K562 (cell line): ENCODE measurements at regions not wholly inside any gene's neighbourhood (a gene's known extent, or its start where the extent isn't known, plus 50 kb on each side); places are given as distances from the start of the nearest gene placed in this dataset.

Experiments
- ATAC-seq: fragments of 200-7000 bp; cut with Tn5 transposase; 3 replicates; pipeline ENCODE4 v1.9.1; 2020; ENCODE audit warnings: moderate library complexity
- BruUV-seq: library from RNA; stranded (reverse); fragments of 400-500 nt; replicated peaks from 2 replicates; lab custom pipeline; 2021; lab: Mats Ljungman, UMichigan
- CTCF ChIA-PET: fragments of 300-600 bp; formaldehyde crosslinking; extraction: SDS; loops from one replicate; lab custom pipeline; 2021; ENCODE audit warnings: low intra/inter-chr PET ratio; lab: Yijun Ruan, JAX
- POLR2A ChIA-PET: fragments of 300-600, 350-650 bp; sonication (Branson Sonifier 250); formaldehyde crosslinking; extraction: SDS; loops from one replicate; lab custom pipeline; 2021; ENCODE audit warnings: antibody characterized with exemption, inconsistent platforms; lab: Yijun Ruan, JAX
- DNase-seq, 4 experiments: peaks; one replicate each; pipeline versions ENCODE4 v3.0.0 to v3.0.0-alpha.2; 2011 to 2018; ENCODE audit warnings: low spot score in 3 of 4, mixed read lengths in 3 of 4; ENCODE audit errors: extremely low read depth in 1 of 4
- FAIRE-seq: peaks from 2 replicates; lab custom pipeline; 2011; peaks lifted over from hg19 to GRCh38; lab: Jason Lieb, UNC
- H2AFZ ChIP-seq: 2 replicates; pipeline ENCODE4 v1.6.0; 2011; ENCODE audit warnings: low read depth, low read length, control low read depth, inconsistent platforms
- H3K27ac ChIP-seq: fragments of 200-600 bp; 3 replicates; pipeline ENCODE4 v1.8.0; 2011; ENCODE audit warnings: low read depth, mild to moderate bottlenecking, control low read depth, inconsistent platforms, low read length, moderate library complexity, mixed read lengths; ENCODE audit errors: extremely low read depth
- H3K27me3 ChIP-seq, 2 experiments: fragments of 300-600 bp in 1 of 2; 2 replicates in 1 of 2; 3 replicates in 1 of 2; pipeline versions ENCODE4 v1.6.0 to v1.8.0; 2011; ENCODE audit warnings: inconsistent platforms in 2 of 2, low read length in 2 of 2, mild to moderate bottlenecking in 1 of 2, mixed read lengths in 1 of 2, moderate library complexity in 1 of 2; ENCODE audit not compliant: control insufficient read depth in 2 of 2, insufficient read depth in 2 of 2
- H3K36me3 ChIP-seq: fragments of 300-600 bp; 3 replicates; pipeline ENCODE4 v1.8.0; 2011; ENCODE audit warnings: mild to moderate bottlenecking, low read length, inconsistent platforms; ENCODE audit not compliant: control insufficient read depth, insufficient read depth
- H3K4me1 ChIP-seq, 2 experiments: fragments of 200-600 bp in 1 of 2; replicated peaks in 1 of 2; 2 replicates in 1 of 2; 3 replicates in 1 of 2; pipeline versions ENCODE4 v1.5.1 to v1.8.0; 2011; ENCODE audit warnings: inconsistent platforms in 2 of 2, low read length in 2 of 2, mild to moderate bottlenecking in 1 of 2, mixed read lengths in 1 of 2, moderate library complexity in 1 of 2; ENCODE audit not compliant: control insufficient read depth in 2 of 2, insufficient read depth in 2 of 2
- H3K4me2 ChIP-seq: 2 replicates; pipeline ENCODE4 v1.6.1; 2011; ENCODE audit warnings: low read length, control low read depth, inconsistent platforms, mixed read lengths; ENCODE audit not compliant: insufficient read depth
- H3K4me3 ChIP-seq: fragments of 200-600 bp; sonication (generic), shearing (Covaris generic); 2 replicates; pipeline ENCODE4 v1.5.1; 2016; ENCODE audit warnings: control low read depth, inconsistent platforms
- H3K79me2 ChIP-seq: fragments of 200-600 bp; 3 replicates; pipeline ENCODE4 v1.8.0; 2011; ENCODE audit warnings: low read length, inconsistent platforms; ENCODE audit not compliant: control insufficient read depth, insufficient read depth
- H3K9ac ChIP-seq, 2 experiments: 2 replicates each; pipeline versions ENCODE4 v1.6.0 to v1.6.1; 2011; ENCODE audit warnings: low read depth in 2 of 2, low read length in 2 of 2, control low read depth in 1 of 2, inconsistent platforms in 1 of 2, mild to moderate bottlenecking in 1 of 2, mixed read lengths in 1 of 2; ENCODE audit not compliant: insufficient read depth in 1 of 2
- H3K9me1 ChIP-seq: one replicate; pipeline ENCODE4 v1.6.0; 2011; ENCODE audit warnings: inconsistent platforms, mild to moderate bottlenecking, low read length, moderate library complexity; ENCODE audit not compliant: control insufficient read depth, insufficient read depth
- H3K9me3 ChIP-seq: replicated peaks from 2 replicates; pipeline ENCODE4 v1.5.1; 2011; ENCODE audit warnings: low read depth, low read length, inconsistent platforms; ENCODE audit not compliant: control insufficient read depth, insufficient read depth
- H4K20me1 ChIP-seq: replicated peaks from 2 replicates; pipeline ENCODE4 v1.6.1; 2011; ENCODE audit warnings: low read length, inconsistent platforms, mixed read lengths; ENCODE audit not compliant: control insufficient read depth, insufficient read depth
- BACH1 ChIP-seq: fragments of 200-800 bp; sonication (Bioruptor generic); IDR thresholded peaks from 2 replicates; pipeline ENCODE4 v1.6.1; 2016; ENCODE audit warnings: missing genetic modification characterization, missing compliant biosample characterization
- BRD9 ChIP-seq: fragments of 450-650 bp; IDR thresholded peaks from 2 replicates; pipeline ENCODE4 v1.6.1; 2018; ENCODE audit warnings: low read depth; ENCODE audit not compliant: partially characterized antibody
- CBX3 ChIP-seq, 2 experiments: IDR thresholded peaks; 1 replicate in 1 of 2; 2 replicates in 1 of 2; pipeline ENCODE4 v1.6.1; 2012; ENCODE audit warnings: inconsistent platforms in 2 of 2, low read length in 2 of 2, borderline replicate concordance in 1 of 2, control low read depth in 1 of 2
- DACH1 ChIP-seq: fragments of 450-650 bp; IDR thresholded peaks from 2 replicates; pipeline ENCODE4 v1.6.1; 2018; ENCODE audit not compliant: partially characterized antibody
- ELF4 ChIP-seq: fragments of 450-650 bp; formaldehyde crosslinking; IDR thresholded peaks from 2 replicates; pipeline ENCODE4 v1.4.0; 2022; ENCODE audit warnings: missing genetic modification characterization
- FUS ChIP-seq: fragments of 200-400 bp; formaldehyde crosslinking; optimal IDR thresholded peaks from 2 replicates; pipeline ENCODE3; 2017; ENCODE audit warnings: low read depth, low read length
- IFI16 ChIP-seq: fragments of 250-450 bp; sonication (Bioruptor Pico); IDR thresholded peaks from 2 replicates; pipeline ENCODE4 v2.1.2; 2022; ENCODE audit warnings: mild to moderate bottlenecking, inconsistent platforms
- MYC ChIP-seq, 2 experiments: fragments of 250-450 bp in 1 of 2; sonication (Bioruptor Pico) in 1 of 2; IDR thresholded peaks; 2 replicates each; pipeline versions ENCODE4 v1.5.1 to v1.6.1; 2012 to 2021; ENCODE audit warnings: low read depth in 2 of 2, borderline replicate concordance in 1 of 2, improper control_type of control experiment in 1 of 2, low read length in 1 of 2, mild to moderate bottlenecking in 1 of 2, moderate library complexity in 1 of 2
- SAFB ChIP-seq: fragments of 200-400 bp; formaldehyde crosslinking; IDR thresholded peaks from 2 replicates; pipeline ENCODE4 v1.6.1; 2017; ENCODE audit warnings: low read depth, low read length, borderline replicate concordance
- SMAD4 ChIP-seq: fragments of 250-450 bp; sonication (Bioruptor Pico); conservative IDR thresholded peaks from 2 replicates; pipeline ENCODE4 v1.8.0; 2021; ENCODE audit warnings: inconsistent platforms, mild to moderate bottlenecking, moderate library complexity
- THAP7 ChIP-seq: fragments of 250-450 bp; sonication (Bioruptor Pico); IDR thresholded peaks from 2 replicates; pipeline ENCODE4 v1.5.0; 2021
- TRIM25 ChIP-seq: fragments of 450-650 bp; IDR thresholded peaks from 2 replicates; pipeline ENCODE4 v1.7.0; 2016; ENCODE audit warnings: borderline replicate concordance
- USF2 ChIP-seq: sonication (generic); formaldehyde crosslinking; IDR thresholded peaks from 2 replicates; pipeline ENCODE4 v1.5.0; 2020; ENCODE audit warnings: missing genetic modification reagents
- ZFP1 ChIP-seq: fragments of 450-650 bp; formaldehyde crosslinking; IDR thresholded peaks from 2 replicates; pipeline ENCODE4 v1.4.0; 2020; ENCODE audit warnings: mild to moderate bottlenecking, mixed read lengths
- ZNF212 ChIP-seq: fragments of 450-650 bp; formaldehyde crosslinking; IDR thresholded peaks from 2 replicates; pipeline ENCODE4 v1.4.0; 2020; ENCODE audit warnings: mild to moderate bottlenecking
- ZNF77 ChIP-seq: fragments of 250-450 bp; sonication (Bioruptor Pico); IDR thresholded peaks from 2 replicates; pipeline ENCODE4 v1.5.0; 2020
- ZNF785 ChIP-seq: fragments of 250-450 bp; sonication (Bioruptor Pico); IDR thresholded peaks from 2 replicates; pipeline ENCODE4 v1.4.0; 2020; ENCODE audit warnings: mild to moderate bottlenecking
- WGBS: fragments of 100-300 bp; shearing (Covaris generic); methylation state at CpG from one replicate; pipeline ENCODE4 v1.1.6; 2016; ENCODE audit warnings: low coverage, mixed read lengths; ENCODE audit not compliant: insufficient coverage; ENCODE audit errors: missing lambda C conversion rate; 5-methylcytosine and 5-hydroxymethylcytosine counted together
- in situ Hi-C: fragments of 300-500 bp; cut with MboI; formaldehyde crosslinking; loops from 4 replicates; pipeline ENCODE4 v1.15.0; 2018; ENCODE audit warnings: inconsistent platforms, mixed read lengths
- intact Hi-C: fragments of 100-400 bp; cut with micrococcal nuclease; formaldehyde crosslinking; loops from 2 replicates; pipeline ENCODE4 v1.14.2; 2022

- Histone ChIP-seq H3K27me3 (no peaks in the 10 kb centered on the region), H3K4me3 (no peak overlapping the region), H3K9me1 (no peaks in the 10 kb centered on the region), H3K9ac (no peak overlapping the region), H3K4me2 (no peak overlapping the region), H3K36me3 (no peaks in the 10 kb centered on the region), H3K27ac (no peak overlapping the region), H2AFZ (no peak overlapping the region), H3K79me2 (no peaks in the 10 kb centered on the region), H3K9me3 (no peaks in the 10 kb centered on the region; the same call in 1 of the 2 replicates), H4K20me1 (no peaks in the 10 kb centered on the region), H3K4me1 (no peaks in the 10 kb centered on the region)
- intact Hi-C loops = no loop called here
- ATAC-seq = no peak
- ChIA-PET POLR2A (no interaction called here), CTCF (no interaction called here)
- in situ Hi-C loops = no loop called here
- BruUV-seq = no TSS peak
- FAIRE-seq = no peak
- no peak for DNase-seq
- WGBS = 0% methylated on average over 3 of the region's 3 CpGs
- TF ChIP-seq CBX3 (IDR thresholded peaks at IDR 0.05; ENCODE audit: borderline replicate concordance in 1 of 2, low read length in 2 of 2) = no peak
- no peak for TF ChIP-seq ELF4
- no peak for TF ChIP-seq BACH1 (tag)
- TF ChIP-seq USF2 = no peak
- no peak for TF ChIP-seq BRD9
- no peak for TF ChIP-seq MYC (IDR thresholded peaks at IDR 0.05; ENCODE audit: low read depth, low read length)
- no peak for TF ChIP-seq MYC (CRISPR knock-in tag; IDR thresholded peaks at IDR 0.05; ENCODE audit: borderline replicate concordance, low read depth)
- TF ChIP-seq ZNF212 (CRISPR knock-in tag) = no peak
- TF ChIP-seq THAP7 (CRISPR knock-in tag) = no peak
- TF ChIP-seq ZNF785 (CRISPR knock-in tag) = no peak
- no peak for TF ChIP-seq IFI16 (CRISPR knock-in tag)
- TF ChIP-seq ZFP1 = no peak
- TF ChIP-seq SAFB = no peak
- TF ChIP-seq SMAD4 (CRISPR knock-in tag) = no peak
- TF ChIP-seq ZNF77 (CRISPR knock-in tag) = no peak
- TF ChIP-seq DACH1 = no peak
- no peak for TF ChIP-seq FUS
- no peak for TF ChIP-seq TRIM25
Observed at GRCh38 chr12:88870000-88870737, 289.9 kb upstream of the KITLG start.
